ENCODE measurements at regions not wholly inside any gene's neighbourhood (a gene's known extent, or its start where the extent isn't known, plus 50 kb on each side); places are given as distances from the start of the nearest gene placed in this dataset.

DNA sequence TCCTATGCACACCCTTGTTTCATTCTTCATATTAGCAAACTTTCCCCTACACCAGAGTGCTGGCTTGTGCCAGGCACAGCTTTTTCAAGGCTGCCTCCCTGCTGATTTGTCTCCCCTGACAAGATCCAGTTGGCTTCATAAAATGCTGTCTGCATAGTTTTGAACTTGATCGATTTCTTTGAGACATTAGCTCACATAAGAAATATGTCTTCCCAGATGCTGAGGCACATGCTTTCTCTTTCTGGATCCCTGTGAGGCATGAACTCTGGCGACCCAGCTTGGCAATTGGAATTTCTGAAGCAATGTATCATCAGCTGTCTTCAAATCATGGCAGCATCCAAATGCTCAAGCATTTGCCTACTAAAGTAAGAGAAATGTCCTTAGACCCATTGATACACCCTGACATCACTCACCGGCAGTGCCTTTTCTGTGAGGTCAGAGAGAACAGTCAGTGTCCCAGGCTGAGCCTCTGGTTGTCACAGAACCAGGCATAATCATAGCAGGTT is 616.4 kb upstream of the GHITM start:
- no peak for DNase-seq (ENCODE audit: low read depth, low spot score)
- H3K27me3 Mint-ChIP-seq (ENCODE audit: low read depth): no peaks in the 10 kb centered on the region
- peaks cover 3% of the 10 kb centered on the region for H3K9me3 Mint-ChIP-seq
- no peak overlapping the region for H3K27ac Mint-ChIP-seq (ENCODE audit: unreplicated experiment)
- no peaks in the 10 kb centered on the region for H3K4me1 Mint-ChIP-seq
- TF ChIP-seq, protein P1, sequence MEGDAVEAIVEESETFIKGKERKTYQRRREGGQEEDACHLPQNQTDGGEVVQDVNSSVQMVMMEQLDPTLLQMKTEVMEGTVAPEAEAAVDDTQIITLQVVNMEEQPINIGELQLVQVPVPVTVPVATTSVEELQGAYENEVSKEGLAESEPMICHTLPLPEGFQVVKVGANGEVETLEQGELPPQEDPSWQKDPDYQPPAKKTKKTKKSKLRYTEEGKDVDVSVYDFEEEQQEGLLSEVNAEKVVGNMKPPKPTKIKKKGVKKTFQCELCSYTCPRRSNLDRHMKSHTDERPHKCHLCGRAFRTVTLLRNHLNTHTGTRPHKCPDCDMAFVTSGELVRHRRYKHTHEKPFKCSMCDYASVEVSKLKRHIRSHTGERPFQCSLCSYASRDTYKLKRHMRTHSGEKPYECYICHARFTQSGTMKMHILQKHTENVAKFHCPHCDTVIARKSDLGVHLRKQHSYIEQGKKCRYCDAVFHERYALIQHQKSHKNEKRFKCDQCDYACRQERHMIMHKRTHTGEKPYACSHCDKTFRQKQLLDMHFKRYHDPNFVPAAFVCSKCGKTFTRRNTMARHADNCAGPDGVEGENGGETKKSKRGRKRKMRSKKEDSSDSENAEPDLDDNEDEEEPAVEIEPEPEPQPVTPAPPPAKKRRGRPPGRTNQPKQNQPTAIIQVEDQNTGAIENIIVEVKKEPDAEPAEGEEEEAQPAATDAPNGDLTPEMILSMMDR (conservative IDR thresholded peaks at IDR 0.05): no peak
- H3K36me3 Mint-ChIP-seq (ENCODE audit: low read depth): peaks cover 3% of the 10 kb centered on the region
- no peak overlapping the region for H3K4me3 Mint-ChIP-seq

DNA sequence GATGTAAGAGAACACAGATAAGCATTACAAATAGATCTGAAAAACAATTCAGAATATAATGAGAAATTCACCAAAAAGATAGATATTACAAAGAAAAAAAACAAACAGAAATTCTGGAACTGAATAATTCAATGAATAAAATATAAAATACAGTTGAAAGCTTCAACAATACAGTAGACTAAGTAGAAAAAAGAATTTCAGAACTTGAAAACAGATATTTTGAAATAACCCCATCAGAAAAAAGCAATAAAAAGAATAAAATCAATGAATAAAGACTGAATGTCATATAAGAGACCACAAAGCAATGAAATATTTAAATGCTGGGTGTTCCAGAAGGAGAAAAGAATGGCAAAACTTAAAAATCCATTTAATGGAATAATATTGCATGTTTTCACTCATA is 611.4 kb upstream of the GHITM start:
- peaks cover 14% of the 10 kb centered on the region for H3K9me3 Mint-ChIP-seq
- TF ChIP-seq, protein P1 (conservative IDR thresholded peaks at IDR 0.05): no peak
- H3K4me3 Mint-ChIP-seq: no peak overlapping the region
- H3K27me3 Mint-ChIP-seq (ENCODE audit: low read depth): no peaks in the 10 kb centered on the region
- H3K4me1 Mint-ChIP-seq: no peaks in the 10 kb centered on the region
- peaks cover 7% of the 10 kb centered on the region for H3K36me3 Mint-ChIP-seq (ENCODE audit: low read depth)
- DNase-seq (ENCODE audit: low read depth, low spot score): no peak
- H3K27ac Mint-ChIP-seq (ENCODE audit: unreplicated experiment): no peak overlapping the region

DNA sequence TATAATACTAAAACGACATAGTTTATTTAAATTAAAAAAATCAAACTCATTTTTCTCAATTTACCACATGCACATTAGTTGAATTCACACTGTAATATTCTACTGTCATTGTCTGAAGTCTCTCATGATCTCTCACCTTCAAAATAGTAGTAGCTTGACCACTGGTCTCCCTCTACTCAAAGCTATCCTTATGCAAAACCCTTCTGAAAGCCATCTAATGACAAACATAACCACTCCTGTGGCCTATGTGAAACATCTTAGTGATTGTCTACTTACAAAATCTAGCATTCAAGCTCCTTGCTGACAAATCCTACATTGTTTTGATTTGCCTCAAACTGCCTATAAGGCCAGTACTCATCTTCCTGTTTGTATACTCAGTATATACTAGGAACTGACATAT is 606.0 kb upstream of the GHITM start:
- Mint-ChIP-seq H3K36me3 (ENCODE audit: low read depth) (peaks cover 3% of the 10 kb centered on the region), H3K9me3 (peaks cover 7% of the 10 kb centered on the region), H3K4me1 (no peaks in the 10 kb centered on the region), H3K27me3 (ENCODE audit: low read depth) (no peaks in the 10 kb centered on the region), H3K27ac (ENCODE audit: unreplicated experiment) (no peak overlapping the region), H3K4me3 (no peak overlapping the region)
- DNase-seq (ENCODE audit: low read depth, low spot score): no peak
- TF ChIP-seq, protein P1 (conservative IDR thresholded peaks at IDR 0.05): no peak

DNA sequence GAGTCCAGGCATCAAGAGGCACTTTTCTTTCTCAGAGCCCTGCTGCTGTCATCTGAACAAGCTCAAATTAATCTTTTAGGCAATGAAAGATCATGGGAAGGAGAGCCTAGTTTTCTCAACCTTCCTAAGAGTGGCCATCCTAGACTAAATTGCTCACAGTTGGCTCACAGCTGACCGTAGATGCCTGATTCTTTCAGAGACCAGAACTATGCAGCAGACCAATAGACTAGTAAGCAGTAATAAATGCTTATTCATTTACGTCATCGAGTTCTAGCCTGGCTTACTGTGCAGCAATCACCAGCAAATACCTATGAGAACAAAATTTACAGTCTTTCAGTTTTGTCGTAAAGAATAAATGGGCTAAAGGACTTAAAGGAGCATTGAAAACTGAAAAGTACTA is 602.9 kb upstream of the GHITM start:
- Mint-ChIP-seq H3K27ac (ENCODE audit: unreplicated experiment) (no peak overlapping the region), H3K27me3 (ENCODE audit: low read depth) (no peaks in the 10 kb centered on the region), H3K4me3 (no peak overlapping the region), H3K9me3 (no peaks in the 10 kb centered on the region), H3K36me3 (ENCODE audit: low read depth) (no peaks in the 10 kb centered on the region), H3K4me1 (peaks cover 9% of the 10 kb centered on the region)
- no peak for DNase-seq (ENCODE audit: low read depth, low spot score)
- TF ChIP-seq, protein P1 (conservative IDR thresholded peaks at IDR 0.05): no peak

DNA sequence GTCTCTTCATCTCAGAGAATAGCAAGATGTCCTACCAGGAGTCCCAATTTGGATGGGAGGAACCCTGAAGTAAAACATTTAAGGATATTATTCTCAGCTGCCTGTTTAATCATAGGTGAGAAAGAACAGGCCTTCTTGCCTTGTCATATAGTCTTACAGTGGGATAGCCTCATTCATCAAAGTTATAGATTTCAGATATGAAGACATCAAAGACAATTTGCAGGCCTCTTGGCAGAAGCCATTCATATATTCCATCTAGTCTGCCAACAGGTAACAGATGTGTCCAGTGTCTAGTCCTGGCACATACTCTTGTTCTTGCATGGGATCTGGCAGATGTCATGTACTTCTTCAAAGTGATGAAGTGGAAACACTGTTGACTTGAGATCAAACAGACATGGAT is 601.3 kb upstream of the GHITM start:
- peaks cover 15% of the 10 kb centered on the region for H3K4me1 Mint-ChIP-seq

More for the DNA sequence above, 601.3 kb upstream of the GHITM start:
- H3K9me3 Mint-ChIP-seq: no peaks in the 10 kb centered on the region
- TF ChIP-seq, protein P1 (conservative IDR thresholded peaks at IDR 0.05): no peak
- no peaks in the 10 kb centered on the region for H3K36me3 Mint-ChIP-seq (ENCODE audit: low read depth)
- peak overlapping the region; percentile 12 for H3K27ac Mint-ChIP-seq (ENCODE audit: unreplicated experiment)
- no peak for DNase-seq (ENCODE audit: low read depth, low spot score)
- no peaks in the 10 kb centered on the region for H3K27me3 Mint-ChIP-seq (ENCODE audit: low read depth)
- H3K4me3 Mint-ChIP-seq: no peak overlapping the region
